K562 (cell line): ENCODE measurements at regions not wholly inside any gene's neighbourhood (a gene's known extent, or its start where the extent isn't known, plus 50 kb on each side); places are given as distances from the start of the nearest gene placed in this dataset.

Experiments
- CBFB ChIP-seq: sonication (generic); formaldehyde crosslinking; IDR thresholded peaks from 2 replicates; pipeline ENCODE4 v1.4.0; 2020; ENCODE audit warnings: mild to moderate bottlenecking, missing genetic modification reagents
- DACH1 ChIP-seq: fragments of 450-650 bp; IDR thresholded peaks from 2 replicates; pipeline ENCODE4 v1.6.1; 2018; ENCODE audit not compliant: partially characterized antibody
- ELF2 ChIP-seq: fragments of 250-450 bp; sonication (Bioruptor Pico); IDR thresholded peaks from 2 replicates; pipeline ENCODE4 v1.5.0; 2021; ENCODE audit warnings: mild to moderate bottlenecking
- ESRRB ChIP-seq: fragments of 250-450 bp; sonication (Bioruptor Pico); IDR thresholded peaks from 2 replicates; pipeline ENCODE4 v1.5.0; 2020; ENCODE audit warnings: mild to moderate bottlenecking, moderate library complexity, borderline replicate concordance
- HMG20B ChIP-seq: fragments of 250-450 bp; sonication (Bioruptor Pico); IDR thresholded peaks from 2 replicates; pipeline ENCODE4 v1.5.0; 2021; ENCODE audit warnings: mild to moderate bottlenecking
- LARP7 ChIP-seq: fragments of 450-650 bp; IDR thresholded peaks from 2 replicates; pipeline ENCODE4 v1.6.1; 2016
- NFE2L1 ChIP-seq: fragments of 450-650 bp; IDR thresholded peaks from 2 replicates; pipeline ENCODE4 v1.6.1; 2016; ENCODE audit warnings: missing genetic modification characterization, low read depth, mild to moderate bottlenecking, missing compliant biosample characterization, moderate library complexity, borderline replicate concordance
- NR2C1 ChIP-seq, 2 experiments: fragments of 450-650 bp; IDR thresholded peaks; 2 replicates each; pipeline ENCODE4 v1.6.1; 2017; ENCODE audit warnings: mild to moderate bottlenecking in 2 of 2, antibody characterized with exemption in 1 of 2, inconsistent platforms in 1 of 2, missing compliant biosample characterization in 1 of 2, missing genetic modification characterization in 1 of 2
- NR2C2 ChIP-seq, 2 experiments: fragments of 200-800 bp in 1 of 2; sonication (Bioruptor generic) in 1 of 2; sonication (generic) in 1 of 2; formaldehyde crosslinking in 1 of 2; IDR thresholded peaks; 2 replicates each; pipeline versions ENCODE4 v1.6.1 to v1.8.0; 2016 to 2022; ENCODE audit warnings: mild to moderate bottlenecking in 1 of 2, missing compliant biosample characterization in 1 of 2, missing genetic modification characterization in 1 of 2, missing genetic modification reagents in 1 of 2
- POLR2H ChIP-seq: IDR thresholded peaks from 2 replicates; pipeline ENCODE4 v1.6.1; 2016; ENCODE audit warnings: missing genetic modification characterization, low read depth, mild to moderate bottlenecking, control low read depth, missing compliant biosample characterization, moderate library complexity
- RBFOX2 ChIP-seq: fragments of 200-400 bp; formaldehyde crosslinking; IDR thresholded peaks from 2 replicates; pipeline ENCODE4 v1.6.1; 2017; ENCODE audit warnings: low read depth, mild to moderate bottlenecking, low read length, moderate library complexity
- RCOR1 ChIP-seq, 2 experiments: IDR thresholded peaks; 2 replicates each; pipeline ENCODE4 v1.6.1; 2012; ENCODE audit warnings: low read depth in 2 of 2, low read length in 2 of 2, borderline replicate concordance in 1 of 2, improper control_type of control experiment in 1 of 2
- SIN3B ChIP-seq: fragments of 450-650 bp; IDR thresholded peaks from 2 replicates; pipeline ENCODE4 v1.6.1; 2017; ENCODE audit warnings: low read depth, mild to moderate bottlenecking, moderate library complexity
- SPI1 ChIP-seq: IDR thresholded peaks from 2 replicates; pipeline ENCODE4 v1.6.1; 2011; ENCODE audit warnings: low read depth, low read length, control low read depth, borderline replicate concordance
- TBL1XR1 ChIP-seq, 2 experiments: IDR thresholded peaks; 2 replicates each; pipeline ENCODE4 v1.6.1; 2012; ENCODE audit warnings: improper control_type of control experiment in 2 of 2, low read length in 2 of 2, mild to moderate bottlenecking in 1 of 2
- THRB ChIP-seq: fragments of 450-650 bp; formaldehyde crosslinking; conservative IDR thresholded peaks from 2 replicates; pipeline ENCODE4 v1.4.0; 2022; ENCODE audit warnings: mild to moderate bottlenecking, missing genetic modification characterization
- U2AF2 ChIP-seq: fragments of 200-400 bp; formaldehyde crosslinking; optimal IDR thresholded peaks from 2 replicates; pipeline ENCODE3; 2017; ENCODE audit warnings: low read depth, mild to moderate bottlenecking, low read length
- ZBTB49 ChIP-seq: sonication (generic); formaldehyde crosslinking; IDR thresholded peaks from 2 replicates; pipeline ENCODE4 v1.8.0; 2022; ENCODE audit warnings: missing genetic modification reagents, mild to moderate bottlenecking, borderline replicate concordance
- ZNF140 ChIP-seq: fragments of 250-450 bp; sonication (Bioruptor Pico); IDR thresholded peaks from 2 replicates; pipeline ENCODE4 v1.8.0; 2021; ENCODE audit warnings: moderate library complexity, mild to moderate bottlenecking, inconsistent platforms
- ZNF431 ChIP-seq: sonication (generic); formaldehyde crosslinking; IDR thresholded peaks from 2 replicates; pipeline ENCODE4 v1.8.0; 2022; ENCODE audit warnings: mild to moderate bottlenecking, missing genetic modification reagents
- ZNF561 ChIP-seq: fragments of 450-650 bp; formaldehyde crosslinking; conservative IDR thresholded peaks from 2 replicates; pipeline ENCODE4 v1.4.0; 2020; ENCODE audit warnings: mild to moderate bottlenecking, moderate library complexity
- TF ChIP-seq, protein P1 (sequence below), 2 experiments: fragments of 450-650 bp in 1 of 2; sonication (generic) in 1 of 2; formaldehyde crosslinking in 1 of 2; IDR thresholded peaks in 1 of 2; conservative IDR thresholded peaks in 1 of 2; 2 replicates each; pipeline versions ENCODE4 v1.6.1 to v1.8.1; 2016 to 2023; ENCODE audit warnings: mild to moderate bottlenecking in 2 of 2, moderate library complexity in 2 of 2, inconsistent platforms in 1 of 2, missing genetic modification reagents in 1 of 2
- TF ChIP-seq, protein P2 (sequence below), 2 experiments: fragments of 450-650 bp; IDR thresholded peaks; 2 replicates each; pipeline ENCODE4 v1.6.1; 2016

GRCh38 chr9:129496473-129497004 lies 124.4 kb downstream of the C9orf50 start (continued):
- no peak for TF ChIP-seq HMG20B (CRISPR knock-in tag)
- TF ChIP-seq U2AF2, result no peak
- no peak for TF ChIP-seq ESRRB (CRISPR knock-in tag)
- no peak for TF ChIP-seq SPI1
- TF ChIP-seq, protein P1, sequence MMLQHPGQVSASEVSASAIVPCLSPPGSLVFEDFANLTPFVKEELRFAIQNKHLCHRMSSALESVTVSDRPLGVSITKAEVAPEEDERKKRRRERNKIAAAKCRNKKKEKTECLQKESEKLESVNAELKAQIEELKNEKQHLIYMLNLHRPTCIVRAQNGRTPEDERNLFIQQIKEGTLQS (IDR thresholded peaks at IDR 0.05), result no peak
- TF ChIP-seq, protein P1 (CRISPR knock-in tag; conservative IDR thresholded peaks at IDR 0.05), result no peak
- no peak for TF ChIP-seq TBL1XR1 (IDR thresholded peaks at IDR 0.05; ENCODE audit: low read length in 2 of 2)
- no peak for TF ChIP-seq THRB (CRISPR knock-in tag)
- 0 out of 2 replicates have a peak, but pooled peaks have one; percentile 66 for TF ChIP-seq CBFB (CRISPR knock-in tag)
- TF ChIP-seq RCOR1 (IDR thresholded peaks at IDR 0.05; ENCODE audit: borderline replicate concordance in 1 of 2, low read depth in 2 of 2, low read length in 2 of 2), result no peak
- TF ChIP-seq ZNF431, result no peak; the same call in 1 of the 2 replicates
- TF ChIP-seq, protein P2, sequence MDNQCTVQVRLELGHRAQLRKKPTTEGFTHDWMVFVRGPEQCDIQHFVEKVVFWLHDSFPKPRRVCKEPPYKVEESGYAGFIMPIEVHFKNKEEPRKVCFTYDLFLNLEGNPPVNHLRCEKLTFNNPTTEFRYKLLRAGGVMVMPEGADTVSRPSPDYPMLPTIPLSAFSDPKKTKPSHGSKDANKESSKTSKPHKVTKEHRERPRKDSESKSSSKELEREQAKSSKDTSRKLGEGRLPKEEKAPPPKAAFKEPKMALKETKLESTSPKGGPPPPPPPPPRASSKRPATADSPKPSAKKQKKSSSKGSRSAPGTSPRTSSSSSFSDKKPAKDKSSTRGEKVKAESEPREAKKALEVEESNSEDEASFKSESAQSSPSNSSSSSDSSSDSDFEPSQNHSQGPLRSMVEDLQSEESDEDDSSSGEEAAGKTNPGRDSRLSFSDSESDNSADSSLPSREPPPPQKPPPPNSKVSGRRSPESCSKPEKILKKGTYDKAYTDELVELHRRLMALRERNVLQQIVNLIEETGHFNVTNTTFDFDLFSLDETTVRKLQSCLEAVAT (IDR thresholded peaks at IDR 0.05), result no peak
- no peak for TF ChIP-seq ZNF140 (CRISPR knock-in tag)
- no peak for TF ChIP-seq DACH1
- TF ChIP-seq ZNF561, result no peak
- TF ChIP-seq LARP7, result no peak
- TF ChIP-seq POLR2H, result no peak
- TF ChIP-seq NR2C1 (IDR thresholded peaks at IDR 0.05), result no peak
- TF ChIP-seq NR2C1 (tag; IDR thresholded peaks at IDR 0.05), result no peak
- TF ChIP-seq ZBTB49, result no peak
- no peak for TF ChIP-seq NR2C2 (CRISPR knock-in tag; IDR thresholded peaks at IDR 0.05)
- no peak; the same call in 1 of the 2 replicates for TF ChIP-seq NR2C2 (tag; IDR thresholded peaks at IDR 0.05)
- no peak for TF ChIP-seq NFE2L1 (tag)
- no peak for TF ChIP-seq ELF2 (CRISPR knock-in tag)
- TF ChIP-seq RBFOX2, result peak; percentile 60; the same call in 1 of the 2 replicates
- no peak for TF ChIP-seq SIN3B
